ENCODE measurements at regions not wholly inside any gene's neighbourhood (a gene's known extent, or its start where the extent isn't known, plus 50 kb on each side); places are given as distances from the start of the nearest gene placed in this dataset.
A peak's percentile ranks its signal among the peaks of the same experiment; 100 is the strongest.

DNA sequence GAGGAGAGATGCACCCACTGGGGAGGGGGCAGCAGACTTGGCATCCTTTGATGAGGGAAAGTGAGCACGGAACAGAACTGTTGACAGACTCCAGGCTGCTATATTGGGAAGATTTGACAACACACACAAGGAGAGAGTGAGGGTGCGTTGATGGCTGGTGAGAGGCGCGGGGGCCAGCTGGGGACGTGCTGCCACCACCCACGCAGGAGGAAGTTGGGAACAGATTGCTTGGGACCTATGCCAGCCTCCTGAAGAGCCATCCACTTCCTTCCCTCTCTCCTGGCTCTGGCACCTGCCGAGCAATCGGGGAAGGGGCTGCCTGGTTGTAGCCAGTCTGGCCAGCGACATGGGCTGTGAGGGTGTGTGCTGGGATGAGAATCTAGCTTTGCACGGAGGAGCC is 223.7 kb upstream of the CSF3R start:
- no peak for DNase-seq (ENCODE audit: low read depth)
- ChIA-PET POLR2A (no interaction called here), CTCF (interaction anchor here (1.2 kb wide), 1 partner anchor 728 kb away, joined by 4 read pairs; no protein-coding TSS in a partner anchor)
- H3K4me3 ChIP-seq (ENCODE audit: low read depth, low read length) = no peak overlapping the region
- TF ChIP-seq, protein P1, sequence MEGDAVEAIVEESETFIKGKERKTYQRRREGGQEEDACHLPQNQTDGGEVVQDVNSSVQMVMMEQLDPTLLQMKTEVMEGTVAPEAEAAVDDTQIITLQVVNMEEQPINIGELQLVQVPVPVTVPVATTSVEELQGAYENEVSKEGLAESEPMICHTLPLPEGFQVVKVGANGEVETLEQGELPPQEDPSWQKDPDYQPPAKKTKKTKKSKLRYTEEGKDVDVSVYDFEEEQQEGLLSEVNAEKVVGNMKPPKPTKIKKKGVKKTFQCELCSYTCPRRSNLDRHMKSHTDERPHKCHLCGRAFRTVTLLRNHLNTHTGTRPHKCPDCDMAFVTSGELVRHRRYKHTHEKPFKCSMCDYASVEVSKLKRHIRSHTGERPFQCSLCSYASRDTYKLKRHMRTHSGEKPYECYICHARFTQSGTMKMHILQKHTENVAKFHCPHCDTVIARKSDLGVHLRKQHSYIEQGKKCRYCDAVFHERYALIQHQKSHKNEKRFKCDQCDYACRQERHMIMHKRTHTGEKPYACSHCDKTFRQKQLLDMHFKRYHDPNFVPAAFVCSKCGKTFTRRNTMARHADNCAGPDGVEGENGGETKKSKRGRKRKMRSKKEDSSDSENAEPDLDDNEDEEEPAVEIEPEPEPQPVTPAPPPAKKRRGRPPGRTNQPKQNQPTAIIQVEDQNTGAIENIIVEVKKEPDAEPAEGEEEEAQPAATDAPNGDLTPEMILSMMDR (IDR thresholded peaks at IDR 0.05; ENCODE audit: insufficient read depth, low read depth, low read length) = no peak
- H3K27me3 ChIP-seq (ENCODE audit: control insufficient read depth, insufficient read depth, low read length) = peaks cover 6% of the 10 kb centered on the region; the same call in 1 of the 2 replicates
- H3K36me3 ChIP-seq (ENCODE audit: control insufficient read depth, insufficient read depth, low read length) = no peaks in the 10 kb centered on the region

DNA sequence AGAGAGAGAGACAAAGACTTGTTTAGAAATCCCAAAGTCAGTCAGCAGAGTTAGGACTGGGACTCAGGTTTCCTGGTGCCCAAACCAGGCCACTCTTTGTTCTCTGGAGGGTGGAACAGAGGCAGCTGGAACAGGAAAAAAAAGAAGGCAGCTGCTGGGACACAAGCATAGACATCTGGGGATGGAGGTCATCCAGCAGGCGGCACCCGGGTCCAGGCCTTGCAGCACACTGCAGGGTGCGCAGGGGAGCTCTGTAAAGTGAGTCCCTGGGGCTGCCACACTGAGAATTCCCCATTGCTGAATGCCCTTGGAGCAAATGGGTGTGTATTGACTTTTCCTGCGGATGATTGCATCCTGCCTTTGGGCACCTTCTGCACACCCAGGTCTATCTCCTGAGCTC is 222.9 kb upstream of the CSF3R start:
- ChIA-PET CTCF (interaction anchor here (1.2 kb wide), 1 partner anchor 729 kb away, joined by 4 read pairs; no protein-coding TSS in a partner anchor), POLR2A (no interaction called here)

DNA sequence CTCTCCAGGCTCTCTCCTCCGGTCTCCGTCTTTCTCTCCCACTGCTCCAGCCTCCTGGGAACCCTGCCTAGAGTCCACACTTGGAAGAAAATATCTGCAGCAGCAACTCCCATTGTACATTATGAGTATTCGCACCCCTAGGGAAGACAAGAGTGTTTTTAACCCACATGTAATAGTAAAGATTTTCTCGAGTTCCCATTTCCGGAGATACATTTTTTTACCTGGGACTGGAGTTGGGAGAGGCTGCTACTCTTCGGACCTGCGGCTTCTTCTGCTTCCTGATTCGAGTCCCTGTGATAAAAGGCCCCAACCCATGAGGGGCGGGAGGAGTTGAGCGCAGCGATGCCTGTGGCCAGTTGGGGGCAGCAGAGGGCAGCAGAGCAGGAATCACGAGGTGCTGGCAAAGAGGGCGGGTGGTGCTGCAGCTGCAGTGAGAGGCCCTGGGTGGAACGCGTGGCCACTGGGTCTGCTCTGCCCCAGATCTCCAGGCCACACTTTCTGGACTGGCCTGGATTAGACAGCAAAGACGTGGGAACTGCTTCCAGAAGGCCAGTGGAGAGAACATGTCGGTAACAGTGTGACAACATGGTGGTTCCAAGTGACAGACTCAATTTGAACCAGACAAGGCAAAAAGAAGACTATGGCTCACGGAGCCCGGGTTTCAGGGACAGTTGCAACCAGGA is 221.0 kb upstream of the CSF3R start:
- Histone ChIP-seq H3K4me3 (ENCODE audit: low read depth, low read length) (no peak overlapping the region), H3K27me3 (ENCODE audit: control insufficient read depth, insufficient read depth, low read length) (no peaks in the 10 kb centered on the region; the same call in 1 of the 2 replicates), H3K36me3 (ENCODE audit: control insufficient read depth, insufficient read depth, low read length) (no peaks in the 10 kb centered on the region)
- DNase-seq (ENCODE audit: low read depth) = no peak
- TF ChIP-seq, protein P1 (IDR thresholded peaks at IDR 0.05; ENCODE audit: insufficient read depth, low read depth, low read length) = peak; percentile 92
- POLR2A ChIA-PET = no interaction called here
- CTCF ChIA-PET = interaction anchor here (0.6 to 1.0 kb wide), 2 partner anchors 10 to 1047 kb away, joined by 3 read pairs; no protein-coding TSS in a partner anchor

More for the DNA sequence above, 222.9 kb upstream of the CSF3R start:
- no peak for DNase-seq (ENCODE audit: low read depth)
- peaks cover 5% of the 10 kb centered on the region; the same call in 1 of the 2 replicates for H3K27me3 ChIP-seq (ENCODE audit: control insufficient read depth, insufficient read depth, low read length)
- TF ChIP-seq, protein P1 (IDR thresholded peaks at IDR 0.05; ENCODE audit: insufficient read depth, low read depth, low read length) = no peak
- no peaks in the 10 kb centered on the region for H3K36me3 ChIP-seq (ENCODE audit: control insufficient read depth, insufficient read depth, low read length)
- no peak overlapping the region for H3K4me3 ChIP-seq (ENCODE audit: low read depth, low read length)

DNA sequence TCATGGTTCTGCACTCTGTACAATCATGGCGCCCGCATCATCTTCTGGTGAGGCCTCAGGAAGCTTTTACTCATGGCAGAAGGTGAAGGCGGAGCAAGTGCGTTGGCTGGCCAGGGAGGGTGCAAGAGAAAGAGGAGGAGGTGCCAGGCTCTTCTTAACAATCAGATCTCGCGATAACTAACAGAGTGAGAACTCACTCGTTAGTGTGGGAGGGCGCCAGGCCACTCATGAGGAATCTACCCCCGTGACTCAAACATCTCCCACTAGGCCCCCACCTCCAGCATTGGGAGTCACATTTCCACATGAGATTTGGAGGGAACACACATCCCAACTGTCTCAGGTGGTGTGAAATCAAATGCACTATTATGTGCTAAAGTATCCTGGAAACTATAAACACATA is 220.2 kb upstream of the CSF3R start:
- ChIA-PET POLR2A (no interaction called here), CTCF (no interaction called here)
- TF ChIP-seq, protein P1 (IDR thresholded peaks at IDR 0.05; ENCODE audit: insufficient read depth, low read depth, low read length) = no peak
- H3K4me3 ChIP-seq (ENCODE audit: low read depth, low read length) = no peak overlapping the region
- no peaks in the 10 kb centered on the region for H3K36me3 ChIP-seq (ENCODE audit: control insufficient read depth, insufficient read depth, low read length)
- no peak for DNase-seq (ENCODE audit: low read depth)
- no peaks in the 10 kb centered on the region; the same call in 1 of the 2 replicates for H3K27me3 ChIP-seq (ENCODE audit: control insufficient read depth, insufficient read depth, low read length)

DNA sequence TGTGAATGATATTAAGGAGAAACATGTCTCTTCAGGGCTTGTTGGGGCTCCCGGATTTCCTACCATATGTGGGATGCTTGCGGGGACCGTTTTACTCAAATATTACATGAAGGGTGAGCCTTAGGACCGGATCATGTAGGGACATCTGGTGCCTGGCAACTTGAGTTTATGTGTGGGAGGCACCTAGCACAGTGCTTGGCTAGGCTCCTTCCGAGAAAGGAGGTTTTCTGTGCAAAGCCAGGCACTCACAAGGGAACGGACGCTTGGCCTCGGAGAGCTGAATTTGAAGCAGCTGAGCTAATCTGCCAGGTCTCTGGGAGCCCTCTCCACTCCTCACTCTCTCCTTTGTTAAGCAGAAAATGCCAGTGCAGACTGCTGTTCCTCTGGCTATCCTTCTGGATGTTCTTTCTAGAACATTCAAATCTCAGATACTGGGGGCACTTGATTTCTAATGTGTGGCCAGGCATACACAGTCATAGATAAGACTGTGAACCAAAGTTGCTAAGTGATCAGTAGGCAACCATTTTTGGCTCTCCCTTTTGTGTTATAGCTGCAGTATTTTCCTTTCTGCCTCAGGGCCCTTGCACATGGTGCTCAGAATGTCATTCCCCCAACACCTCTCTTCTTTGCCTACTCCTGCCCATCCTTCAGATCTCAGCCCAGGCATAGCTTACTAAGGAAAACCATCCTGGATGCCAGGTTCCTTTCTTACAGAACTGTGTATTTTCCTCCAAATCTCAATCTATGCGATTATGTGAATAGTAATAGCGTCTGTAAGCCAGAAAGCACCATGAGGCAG is 216.6 kb upstream of the CSF3R start:
- DNase-seq (ENCODE audit: low read depth) = no peak
- POLR2A ChIA-PET = no interaction called here
- Histone ChIP-seq H3K27me3 (ENCODE audit: control insufficient read depth, insufficient read depth, low read length) (no peaks in the 10 kb centered on the region; the same call in 1 of the 2 replicates), H3K4me3 (ENCODE audit: low read depth, low read length) (no peak overlapping the region), H3K36me3 (ENCODE audit: control insufficient read depth, insufficient read depth, low read length) (no peaks in the 10 kb centered on the region)
- CTCF ChIA-PET = no interaction called here
- TF ChIP-seq, protein P1 (IDR thresholded peaks at IDR 0.05; ENCODE audit: insufficient read depth, low read depth, low read length) = no peak
